ENCODE measurements at regions not wholly inside any gene's neighbourhood (a gene's known extent, or its start where the extent isn't known, plus 50 kb on each side); places are given as distances from the start of the nearest gene placed in this dataset.

DNA sequence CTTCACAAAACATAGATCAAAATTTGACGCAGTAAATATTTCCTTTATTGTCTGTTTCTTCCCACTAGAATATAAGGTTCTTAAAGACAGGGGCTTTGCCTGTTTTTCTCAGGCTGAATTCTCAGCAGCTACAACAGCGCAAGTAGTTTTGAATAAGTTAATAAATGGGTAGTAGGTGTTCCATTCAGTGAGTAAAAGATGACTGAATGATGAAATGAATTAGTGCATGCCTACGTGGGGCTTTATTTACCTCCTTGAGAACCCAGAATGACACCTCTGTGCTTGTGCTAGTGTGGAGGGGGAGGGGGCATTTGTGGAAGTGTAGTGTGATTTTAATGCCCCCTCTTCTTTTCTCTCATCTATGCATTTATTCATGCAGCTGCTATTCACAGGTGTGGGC, 278.9 kb downstream of the FBXW7 start:
- TF ChIP-seq POLR2A (IDR thresholded peaks at IDR 0.05) (no peak), CTCF (IDR thresholded peaks at IDR 0.05) (no peak)

All from vagina (tissue), 2 donors.